HCT116 (cell line): ENCODE measurements at regions not wholly inside any gene's neighbourhood (a gene's known extent, or its start where the extent isn't known, plus 50 kb on each side); places are given as distances from the start of the nearest gene placed in this dataset.

Source experiments
- ATAC-seq: fragments of 200-7000 bp; cut with Tn5 transposase; 2 replicates; pipeline ENCODE4 v1.9.1; 2020; ENCODE audit warnings: mild to moderate bottlenecking, moderate library complexity
- BruUV-seq: library from RNA; stranded (reverse); fragments of 400-500 nt; replicated peaks from 2 replicates; lab custom pipeline; 2021; lab: Mats Ljungman, UMichigan
- CTCF ChIA-PET: fragments of 300-600 bp; sonication (Branson Sonifier 250); formaldehyde crosslinking; loops from one replicate; lab custom pipeline; 2021; ENCODE audit warnings: antibody characterized with exemption; lab: Charles Lee
- POLR2A ChIA-PET: fragments of 300-600, 350-600 bp; sonication (Branson Sonifier 250); formaldehyde crosslinking; loops from one replicate; lab custom pipeline; 2021; ENCODE audit warnings: antibody characterized with exemption; lab: Charles Lee
- RAD21 ChIA-PET, 2 experiments: fragments of 300-600 bp; sonication (Branson Sonifier 250); formaldehyde crosslinking; loops; one replicate each; lab custom pipeline; 2023; ENCODE audit warnings: low total read pairs in 2 of 2; ENCODE audit not compliant: uncharacterized antibody in 2 of 2, unreplicated experiment in 2 of 2, low non-redundant PET in 1 of 2; lab: Charles Lee
- DNase-seq: peaks from one replicate; pipeline ENCODE4 v3.0.0-alpha.2; 2010; ENCODE audit warnings: low read depth, low spot score
- H2AFZ ChIP-seq: fragments of 200-600 bp; shearing (Covaris generic), sonication (generic); 2 replicates; pipeline ENCODE4 v1.6.1; 2017; ENCODE audit warnings: low read depth, mixed run types, mixed read lengths, antibody characterized with exemption, low read length; ENCODE audit not compliant: poor library complexity, severe bottlenecking
- H3K27ac ChIP-seq: 2 replicates; pipeline ENCODE4 v1.5.1; 2012; ENCODE audit warnings: low read depth, low read length
- H3K27me3 ChIP-seq: fragments of 200-600 bp; sonication (generic); 2 replicates; pipeline ENCODE4 v1.6.1; 2016; ENCODE audit warnings: mixed run types, low read length, mixed read lengths; ENCODE audit not compliant: insufficient read depth
- H3K36me3 ChIP-seq, 2 experiments: fragments of 200-500 bp in 1 of 2; fragments of 200-600 bp in 1 of 2; sonication (Bioruptor generic) in 1 of 2; sonication (generic) in 1 of 2; 2 replicates each; pipeline versions ENCODE4 v1.5.1 to v1.6.1; 2014 to 2016; ENCODE audit warnings: low read length in 2 of 2, inconsistent platforms in 1 of 2, mixed read lengths in 1 of 2, mixed run types in 1 of 2; ENCODE audit not compliant: insufficient read depth in 2 of 2, control insufficient read depth in 1 of 2
- H3K4me1 ChIP-seq, 2 experiments: fragments of 200-600 bp in 1 of 2; sonication (generic) in 1 of 2; 2 replicates each; pipeline versions ENCODE4 v1.5.1 to v1.6.1; 2012 to 2017; ENCODE audit warnings: low read length in 2 of 2, inconsistent platforms in 1 of 2, mild to moderate bottlenecking in 1 of 2, mixed read lengths in 1 of 2, mixed run types in 1 of 2, moderate library complexity in 1 of 2; ENCODE audit not compliant: insufficient read depth in 2 of 2, control insufficient read depth in 1 of 2
- H3K4me2 ChIP-seq: fragments of 200-600 bp; sonication (generic); 2 replicates; pipeline ENCODE4 v1.6.1; 2017; ENCODE audit warnings: mixed run types, low read length, mixed read lengths
- H3K4me3 ChIP-seq, 2 experiments: fragments of 200-600 bp in 1 of 2; sonication (generic) in 1 of 2; replicated peaks in 1 of 2; 2 replicates each; pipeline ENCODE4 v1.5.1; 2011 to 2016; ENCODE audit warnings: low read length in 2 of 2, control low read depth in 1 of 2, low read depth in 1 of 2, mild to moderate bottlenecking in 1 of 2, mixed read lengths in 1 of 2, mixed run types in 1 of 2
- H3K79me2 ChIP-seq: fragments of 200-600 bp; sonication (generic); 2 replicates; pipeline ENCODE4 v1.6.1; 2017; ENCODE audit warnings: mild to moderate bottlenecking, mixed run types, low read length, moderate library complexity, mixed read lengths; ENCODE audit not compliant: insufficient read depth
- H3K9ac ChIP-seq: fragments of 200-600 bp; sonication (generic); 2 replicates; pipeline ENCODE4 v1.6.1; 2016; ENCODE audit warnings: low read length, mixed read lengths
- H3K9me2 ChIP-seq: fragments of 200-600 bp; sonication (generic), shearing (Covaris generic); 2 replicates; pipeline ENCODE4 v1.6.1; 2017; ENCODE audit warnings: mixed run types, mild to moderate bottlenecking, moderate library complexity; ENCODE audit not compliant: insufficient read depth
- H3K9me3 ChIP-seq, 2 experiments: fragments of 200-500 bp in 1 of 2; fragments of 200-600 bp in 1 of 2; sonication (Bioruptor generic) in 1 of 2; sonication (generic) in 1 of 2; 2 replicates each; pipeline ENCODE4 v1.6.1; 2014 to 2017; ENCODE audit warnings: low read length in 2 of 2, mixed read lengths in 2 of 2, inconsistent platforms in 1 of 2, low read depth in 1 of 2, mild to moderate bottlenecking in 1 of 2, mixed run types in 1 of 2, moderate library complexity in 1 of 2; ENCODE audit not compliant: control insufficient read depth in 1 of 2, insufficient read depth in 1 of 2
- H4K20me1 ChIP-seq: fragments of 200-600 bp; sonication (generic), shearing (Covaris generic); 2 replicates; pipeline ENCODE4 v1.6.1; 2017; ENCODE audit warnings: mixed run types, mild to moderate bottlenecking, moderate library complexity; ENCODE audit not compliant: insufficient read depth
- ATF3 ChIP-seq: IDR thresholded peaks from 2 replicates; pipeline ENCODE4 v1.6.1; 2012
- CTCF ChIP-seq, 3 experiments: fragments of 200-600 bp in 1 of 3; sonication (generic) in 1 of 3; IDR thresholded peaks in 2 of 3; conservative IDR thresholded peaks in 1 of 3; 2 replicates each; pipeline ENCODE4 v1.5.1; 2012 to 2017; ENCODE audit warnings: low read depth in 2 of 3, low read length in 2 of 3, antibody characterized with exemption in 1 of 3, borderline replicate concordance in 1 of 3, control low read depth in 1 of 3, mild to moderate bottlenecking in 1 of 3, mixed read lengths in 1 of 3, mixed run types in 1 of 3, moderate library complexity in 1 of 3; ENCODE audit not compliant: insufficient read depth in 1 of 3
- FOSL1 ChIP-seq: IDR thresholded peaks from 2 replicates; pipeline ENCODE4 v1.6.1; 2012; ENCODE audit warnings: low read depth
- MAX ChIP-seq: IDR thresholded peaks from 2 replicates; pipeline ENCODE4 v1.6.1; 2012
- POLR2A ChIP-seq: IDR thresholded peaks from 2 replicates; pipeline ENCODE4 v1.7.0; 2011; ENCODE audit warnings: borderline replicate concordance; ENCODE audit not compliant: insufficient read depth, insufficient read length; ENCODE audit errors: extremely low read depth
- POLR2AphosphoS5 ChIP-seq: IDR thresholded peaks from 2 replicates; pipeline ENCODE4 v1.6.1; 2011; ENCODE audit warnings: mild to moderate bottlenecking, low read depth, low read length, moderate library complexity
- ZBTB33 ChIP-seq: IDR thresholded peaks from 2 replicates; pipeline ENCODE4 v1.6.1; 2011; ENCODE audit warnings: mild to moderate bottlenecking, low read length, moderate library complexity; ENCODE audit not compliant: insufficient replicate concordance; ENCODE audit errors: extremely low read depth
- intact Hi-C: fragments of 100-400 bp; cut with micrococcal nuclease; formaldehyde crosslinking; loops from 2 replicates; pipeline ENCODE4 v1.10.0; 2022

GRCh38 chr2:220040346-220040745, 412.9 kb downstream of the SLC4A3 start:
- CTCF ChIA-PET: no interaction called here
- intact Hi-C loops: no loop called here
- no peak overlapping the region for H3K9ac ChIP-seq

More at GRCh38 chr2:220040346-220040745, 412.9 kb downstream of the SLC4A3 start:
- no peak for DNase-seq
- Histone ChIP-seq H3K9me3 (no peaks in the 10 kb centered on the region), H4K20me1 (no peaks in the 10 kb centered on the region), H3K9me2 (no peaks in the 10 kb centered on the region), H3K4me1 (peaks cover 7 to 17% of the 10 kb centered on the region in 2 experiments; a peak in 3 of 4 replicates), H2AFZ (no peak overlapping the region), H3K4me3 (no peak overlapping the region), H3K27ac (no peak overlapping the region), H3K4me2 (no peak overlapping the region), H3K79me2 (no peaks in the 10 kb centered on the region), H3K36me3 (peaks cover 0 to 18% of the 10 kb centered on the region in 2 experiments; a peak in 1 of 4 replicates), H3K27me3 (no peaks in the 10 kb centered on the region)
- ChIA-PET RAD21 (no interaction called here), POLR2A (no interaction called here)
- TF ChIP-seq POLR2AphosphoS5: no peak
- no peak for TF ChIP-seq POLR2A
- no peak for TF ChIP-seq FOSL1
- TF ChIP-seq CTCF (IDR thresholded peaks at IDR 0.05 in 2 of 3, conservative IDR thresholded peaks at IDR 0.05 in 1 of 3; ENCODE audit: borderline replicate concordance in 1 of 3, insufficient read depth in 1 of 3, low read depth in 2 of 3, low read length in 2 of 3): no peak
- no peak for TF ChIP-seq ATF3
- no peak for TF ChIP-seq ZBTB33
- no peak for TF ChIP-seq MAX
- no peak for ATAC-seq
- BruUV-seq: no TSS peak
